T-helper 2 cell treated with Interferon-gamma antibody and Interleukin-4, amounts not matched to agents 100 ng/mL and 5 ng/mL, for 36 hours (primary cell): ENCODE measurements at regions not wholly inside any gene's neighbourhood (a gene's known extent, or its start where the extent isn't known, plus 50 kb on each side); places are given as distances from the start of the nearest gene placed in this dataset.
"Not testable (repeated sequence)": the region's sequence is repeated elsewhere in the genome, so short reads cannot be mapped to it uniquely, and the experiment has no call there.

Experiments used
- intact Hi-C: fragments of 100-400 bp; cut with micrococcal nuclease; formaldehyde crosslinking; loops from one replicate; pipeline ENCODE4 v1.15.1; 2023

- intact Hi-C loops: no loop called here
These were observed 318.3 kb upstream of the MYT1L start for GRCh38 chr2:2649109-2650072.

- intact Hi-C loops: no loop called here
These were observed 317.0 kb upstream of the MYT1L start for GRCh38 chr2:2648094-2648493.

- intact Hi-C loops: no loop called here
These were observed 316.1 kb upstream of the MYT1L start for GRCh38 chr2:2647141-2647541.

GRCh38 chr2:2646433-2647051, 315.5 kb upstream of the MYT1L start:
- intact Hi-C loops: loop anchor here (1.0 kb wide), 1 partner anchor 33 kb away; no protein-coding TSS in a partner anchor

GRCh38 chr2:2645162-2645855, 314.2 kb upstream of the MYT1L start:
- intact Hi-C loops: no loop called here

- intact Hi-C loops: not testable (repeated sequence)
These were observed 313.7 kb upstream of the MYT1L start for GRCh38 chr2:2644751-2645150.

GRCh38 chr2:2644040-2644439, 313.0 kb upstream of the MYT1L start:
- intact Hi-C loops: no loop called here

- intact Hi-C loops: no loop called here
These were observed 312.1 kb upstream of the MYT1L start for GRCh38 chr2:2642906-2643890.

GRCh38 chr2:2641541-2642410, 310.7 kb upstream of the MYT1L start:
- intact Hi-C loops: no loop called here

GRCh38 chr2:2640818-2641217, 309.7 kb upstream of the MYT1L start:
- intact Hi-C loops: no loop called here

GRCh38 chr2:2640371-2640770, 309.3 kb upstream of the MYT1L start:
- intact Hi-C loops: no loop called here

GRCh38 chr2:2639251-2640139, 308.4 kb upstream of the MYT1L start:
- intact Hi-C loops: no loop called here

GRCh38 chr2:2638547-2639220, 307.6 kb upstream of the MYT1L start:
- intact Hi-C loops: no loop called here

- intact Hi-C loops: no loop called here
These were observed 305.7 kb upstream of the MYT1L start for GRCh38 chr2:2636813-2637212.

- intact Hi-C loops: no loop called here
These were observed 304.0 kb upstream of the MYT1L start for GRCh38 chr2:2635025-2635528.

GRCh38 chr2:2633017-2633416, 301.9 kb upstream of the MYT1L start:
- intact Hi-C loops: no loop called here

- intact Hi-C loops: no loop called here
These were observed 292.9 kb upstream of the MYT1L start for GRCh38 chr2:2623939-2624338.

- intact Hi-C loops: no loop called here
These were observed 290.8 kb upstream of the MYT1L start for GRCh38 chr2:2621855-2622254.
